GM19099 (cell line): ENCODE measurements at regions not wholly inside any gene's neighbourhood (a gene's known extent, or its start where the extent isn't known, plus 50 kb on each side); places are given as distances from the start of the nearest gene placed in this dataset.

Experiments used
- POLR2A ChIP-seq: IDR thresholded peaks from 3 replicates; pipeline ENCODE4 v1.6.1; 2011; ENCODE audit warnings: low read depth; ENCODE audit not compliant: insufficient read length; ENCODE audit errors: extremely low read depth

DNA sequence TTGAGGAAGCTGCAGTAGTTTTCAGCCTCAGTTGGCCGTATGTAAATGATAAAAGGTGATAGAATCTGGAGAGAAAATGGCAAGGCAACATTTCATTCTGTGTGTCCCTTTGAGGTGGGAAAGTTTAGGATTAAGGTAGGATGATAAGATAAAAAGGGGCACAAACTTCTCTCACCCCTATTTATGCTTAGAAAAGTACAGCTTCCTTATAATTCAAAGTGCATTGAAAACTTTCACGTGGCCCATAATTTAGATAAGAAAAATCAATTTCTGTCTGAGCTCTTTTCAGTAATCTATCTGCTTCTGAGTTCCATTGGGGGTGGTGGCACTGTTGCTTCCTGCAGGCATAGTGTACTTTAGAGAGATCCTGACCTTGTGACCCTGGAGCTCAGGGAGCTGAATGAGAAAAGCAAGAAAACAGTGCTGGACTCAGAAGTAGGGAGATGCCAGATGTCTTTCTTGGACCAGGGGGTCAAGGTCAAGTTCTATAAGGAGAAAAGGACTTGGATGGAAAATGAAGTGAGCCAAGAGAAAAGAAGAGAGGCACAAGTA lies 187.3 kb downstream of the NDFIP2 start:
- no peak for TF ChIP-seq POLR2A

DNA sequence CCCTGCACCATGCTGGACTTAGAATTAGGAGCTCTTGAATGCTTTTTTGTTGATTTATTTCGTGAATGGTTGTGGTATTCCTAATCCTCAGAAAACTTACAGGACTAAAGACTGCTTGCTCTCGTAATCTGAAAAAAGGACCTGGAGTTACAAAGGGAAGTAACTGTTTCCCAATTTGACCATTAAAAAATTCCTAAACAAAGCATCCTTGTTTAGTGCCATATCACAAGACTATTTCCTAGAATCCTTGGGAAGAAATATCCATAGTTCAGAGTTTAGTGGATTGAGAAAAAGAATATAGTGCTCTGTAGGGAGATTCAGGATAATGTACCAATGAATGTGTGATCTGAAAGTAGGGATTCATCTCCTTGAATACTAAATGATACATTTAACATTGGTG lies 186.8 kb downstream of the NDFIP2 start:
- TF ChIP-seq POLR2A = no peak

DNA sequence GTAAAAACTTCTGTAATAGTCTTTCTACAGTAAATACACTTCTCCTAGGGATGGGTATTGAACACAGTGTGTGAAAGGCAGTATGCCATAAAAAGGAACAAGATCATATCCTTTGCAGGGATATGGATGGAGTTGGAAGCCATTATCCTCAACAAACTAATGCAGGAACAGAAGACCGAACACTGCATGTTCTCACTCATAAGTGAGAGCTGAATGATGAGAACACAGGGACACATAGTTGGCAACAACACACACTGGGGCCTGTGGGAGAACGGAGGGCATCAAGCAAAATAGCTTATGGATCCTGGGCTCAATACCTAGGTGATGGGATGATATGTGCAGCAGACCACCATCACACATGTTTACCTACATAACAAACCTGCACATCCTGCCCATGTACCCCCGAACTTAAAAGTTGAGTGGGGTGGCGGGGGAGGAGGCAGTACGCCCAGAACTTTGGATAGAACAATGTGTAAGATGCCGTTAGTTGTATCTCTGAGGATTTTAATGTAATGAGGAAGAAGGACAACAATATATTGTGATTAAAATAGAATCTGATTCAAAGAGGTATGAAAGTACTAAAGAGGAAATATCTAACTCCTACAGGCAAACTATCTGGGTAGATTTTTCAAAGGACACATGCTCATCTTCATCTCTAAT lies 183.2 kb downstream of the NDFIP2 start:
- TF ChIP-seq POLR2A = no peak

DNA sequence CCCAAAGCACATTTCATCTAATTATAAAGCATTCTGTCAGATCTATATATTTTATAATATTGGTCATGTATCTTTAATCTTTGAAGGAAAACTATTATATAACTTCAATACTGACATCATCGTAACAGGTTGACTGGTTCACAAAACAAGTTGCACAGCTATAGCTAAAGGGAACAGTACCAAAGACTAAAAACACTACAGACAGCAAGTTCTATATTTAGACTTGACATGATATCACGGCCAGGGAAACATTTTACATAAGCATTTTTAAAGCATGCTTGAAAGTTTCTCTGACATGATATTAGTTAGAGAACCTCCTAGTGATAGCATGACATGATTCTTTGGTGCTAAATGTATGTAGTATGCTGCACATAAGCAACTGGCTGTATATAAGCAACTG lies 182.5 kb downstream of the NDFIP2 start:
- TF ChIP-seq POLR2A = no peak

DNA sequence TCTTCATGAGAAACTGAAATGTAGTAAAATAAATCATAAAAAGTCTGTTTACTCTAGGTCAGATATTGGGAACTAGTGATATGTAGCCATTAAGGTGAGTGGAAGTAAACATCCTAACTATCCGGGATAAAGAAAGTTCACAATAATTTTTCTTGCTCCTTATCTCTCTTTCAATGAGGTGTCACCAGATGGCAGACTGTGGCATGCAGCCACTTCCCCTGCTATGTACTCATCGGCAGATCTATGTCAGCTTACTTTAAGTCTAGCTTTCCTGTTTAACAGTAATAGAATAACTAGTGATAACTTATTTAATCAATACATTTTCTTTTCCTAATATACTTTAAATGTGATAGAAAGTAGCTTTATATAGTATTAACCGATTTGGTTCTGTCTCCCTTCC lies 181.9 kb downstream of the NDFIP2 start:
- no peak for TF ChIP-seq POLR2A

DNA sequence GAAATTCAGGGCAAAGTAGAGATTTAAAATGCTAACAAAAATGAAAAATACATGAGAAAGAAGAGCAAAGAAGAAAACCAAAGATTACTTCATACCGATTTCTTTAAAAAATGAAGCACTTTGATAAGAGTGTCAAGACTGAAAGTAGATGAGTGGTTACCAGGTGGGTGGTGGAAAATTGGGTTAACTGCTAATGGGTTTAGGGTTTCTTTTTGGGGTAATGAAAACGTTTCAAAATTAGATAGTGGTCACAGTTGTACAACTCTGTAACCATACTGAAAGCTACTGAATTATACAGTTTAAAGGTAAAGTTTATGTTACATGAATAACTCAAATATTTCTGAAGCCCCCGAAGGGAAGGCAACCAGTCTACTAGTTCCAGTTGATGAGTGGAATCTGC lies 179.4 kb downstream of the NDFIP2 start:
- TF ChIP-seq POLR2A = no peak

DNA sequence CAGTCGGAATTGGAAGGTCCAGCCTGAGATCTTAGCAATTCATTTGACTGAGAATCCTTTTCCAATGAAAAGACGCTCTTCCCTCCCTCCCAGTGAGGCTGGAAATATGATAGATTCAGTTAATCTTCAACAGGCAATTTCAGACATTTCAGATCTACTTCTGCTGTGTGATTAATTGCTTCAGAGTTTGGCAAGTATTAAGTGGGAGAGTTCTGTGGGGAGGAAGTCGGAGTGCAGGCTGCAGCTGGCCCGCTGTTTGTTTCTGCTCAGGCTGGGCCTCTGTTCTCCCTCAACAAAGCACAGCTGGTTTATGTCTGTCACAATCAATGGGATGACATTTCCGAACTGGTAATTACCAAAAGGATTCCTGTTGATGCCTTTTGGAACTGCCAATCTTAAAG lies 178.2 kb downstream of the NDFIP2 start:
- TF ChIP-seq POLR2A = no peak

DNA sequence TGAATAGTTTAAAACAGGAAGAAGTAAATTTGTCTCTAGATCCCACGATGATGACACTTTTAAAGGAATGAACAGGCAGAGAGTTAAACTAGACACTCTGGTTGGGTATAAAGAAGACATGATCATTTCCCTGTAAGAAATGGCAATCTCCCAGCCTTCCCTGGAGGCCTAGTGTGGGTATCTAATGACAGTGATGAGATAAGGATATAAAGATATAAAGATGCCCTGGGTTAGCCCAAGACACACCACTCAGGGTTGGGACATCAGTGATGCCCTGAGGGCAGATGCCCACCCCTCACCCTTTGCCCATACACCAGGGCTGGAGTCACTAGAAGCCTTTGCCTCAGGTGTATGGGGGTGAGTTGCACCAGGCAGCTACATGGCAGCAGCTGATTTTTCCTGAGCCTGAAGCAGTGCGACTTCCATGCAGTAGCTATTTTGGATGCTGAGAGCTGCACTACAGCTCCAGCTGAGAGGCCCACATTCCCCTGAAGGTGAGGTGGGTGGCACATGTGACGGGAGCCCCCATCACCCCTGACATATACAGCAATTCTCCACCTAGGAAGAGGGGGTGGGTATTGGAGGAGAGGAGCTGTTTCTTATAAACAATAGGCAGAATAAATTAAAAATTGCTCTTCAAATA lies 177.5 kb downstream of the NDFIP2 start:
- TF ChIP-seq POLR2A = no peak

DNA sequence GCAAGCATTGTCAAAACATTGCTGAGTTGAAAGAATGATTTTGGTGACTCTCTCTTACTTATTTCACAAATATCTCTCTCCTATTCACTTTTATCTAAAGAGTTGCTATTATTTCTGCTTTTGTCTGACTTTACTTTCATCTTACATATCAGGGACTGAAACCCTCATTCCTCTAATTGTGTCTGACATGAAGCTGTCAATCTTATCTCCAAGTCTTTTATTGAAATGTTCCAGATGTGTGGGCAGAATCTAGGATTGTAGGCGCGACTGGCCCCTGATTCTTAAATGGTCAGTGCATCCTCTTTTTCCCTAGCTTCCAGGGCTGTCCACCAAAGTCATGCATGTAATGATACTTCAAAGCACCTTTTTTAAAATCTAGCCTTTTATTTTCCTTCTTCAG lies 174.6 kb downstream of the NDFIP2 start:
- no peak for TF ChIP-seq POLR2A

DNA sequence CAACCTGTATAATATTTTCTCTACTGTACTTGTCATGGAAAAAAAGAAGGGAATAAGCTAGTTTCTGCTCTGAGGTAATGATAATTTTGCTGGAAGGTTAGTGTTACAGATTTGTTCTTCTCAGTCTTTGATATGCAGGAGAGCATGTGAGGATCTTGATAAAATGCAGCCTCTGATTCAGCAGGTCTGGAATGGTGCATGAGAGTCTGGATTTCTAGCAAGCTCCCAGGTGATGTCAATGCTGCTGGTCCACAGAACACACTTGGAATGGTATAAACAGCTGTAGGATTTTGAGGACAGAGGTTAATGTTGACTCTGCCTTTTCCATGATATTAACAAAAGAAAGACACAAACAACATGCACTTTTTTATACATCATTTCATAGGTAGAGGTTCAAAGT lies 173.6 kb downstream of the NDFIP2 start:
- no peak for TF ChIP-seq POLR2A

DNA sequence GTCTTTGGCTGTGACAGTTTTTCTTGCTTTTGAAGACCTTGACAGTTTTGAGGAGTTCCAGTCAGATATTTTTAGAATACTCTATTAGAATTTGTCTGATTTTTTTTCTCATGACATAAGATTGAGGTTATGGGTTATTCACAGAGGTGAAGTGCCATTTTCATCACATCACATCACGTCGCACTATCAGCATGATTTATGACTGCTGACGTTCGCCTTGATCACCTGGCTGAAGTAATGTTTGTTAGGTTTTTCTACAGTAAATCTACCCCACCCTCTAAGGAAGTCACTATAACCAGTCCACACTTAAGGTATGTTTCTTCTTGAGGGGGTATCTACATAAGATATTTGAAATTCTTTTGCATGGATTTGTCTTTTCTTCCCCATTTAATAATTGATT lies 169.7 kb downstream of the NDFIP2 start:
- no peak for TF ChIP-seq POLR2A

DNA sequence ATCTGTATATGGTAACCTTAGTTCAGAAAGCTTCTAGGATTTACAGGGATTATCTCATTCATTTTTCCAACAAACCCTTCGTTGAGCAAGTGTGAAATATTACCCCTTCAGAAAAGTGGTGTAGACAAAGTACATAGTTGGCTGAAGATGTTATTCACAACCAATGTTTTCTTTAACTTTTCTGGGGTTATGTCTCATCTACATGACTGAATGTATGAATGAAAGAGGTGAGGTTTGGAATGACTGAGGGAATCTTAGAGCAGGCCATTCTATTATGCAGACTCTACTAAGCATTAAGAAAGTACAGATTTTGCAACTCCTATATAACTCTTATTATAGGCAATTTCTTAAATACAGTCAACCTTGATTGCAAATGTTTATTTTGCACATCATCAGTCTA lies 167.2 kb downstream of the NDFIP2 start:
- TF ChIP-seq POLR2A = no peak

DNA sequence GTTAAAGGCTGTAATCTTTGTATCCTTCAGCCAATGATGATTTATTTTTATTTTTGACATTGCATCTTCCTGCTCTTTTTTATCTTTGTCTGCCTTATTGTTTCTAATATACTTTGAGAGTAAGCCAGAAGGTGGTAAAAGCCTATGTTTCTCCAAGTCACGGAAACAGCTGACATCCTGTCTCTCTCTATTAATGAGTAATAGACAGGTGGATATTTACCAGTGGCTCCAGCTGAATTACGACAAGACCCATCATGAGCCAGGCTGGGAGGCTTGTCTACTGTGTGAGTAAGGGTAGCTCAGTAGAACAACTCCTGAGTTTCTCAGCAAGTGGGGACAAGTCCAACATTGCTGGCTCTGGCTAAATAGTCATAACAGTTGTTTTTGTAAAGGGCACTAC lies 166.6 kb downstream of the NDFIP2 start:
- TF ChIP-seq POLR2A = no peak

DNA sequence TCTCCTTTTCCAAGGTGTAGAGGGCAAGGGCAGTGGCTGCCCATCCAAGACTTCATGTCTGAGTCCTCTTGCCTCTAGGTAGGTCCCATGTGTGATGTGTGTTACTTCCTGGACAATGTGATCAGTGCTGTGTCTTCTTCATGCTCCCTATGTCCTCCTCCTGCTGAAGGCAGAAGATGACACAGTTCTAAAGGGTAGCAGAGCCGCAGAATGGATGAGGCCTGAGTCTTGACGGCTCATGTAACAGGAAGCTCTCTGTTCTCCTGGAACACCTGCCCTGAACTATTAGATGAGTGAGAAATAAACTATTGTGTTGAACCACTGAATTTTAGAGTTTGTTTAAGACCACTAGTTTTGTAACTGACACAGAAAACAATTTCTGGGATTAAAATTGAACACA lies 165.9 kb downstream of the NDFIP2 start:
- TF ChIP-seq POLR2A = no peak

DNA sequence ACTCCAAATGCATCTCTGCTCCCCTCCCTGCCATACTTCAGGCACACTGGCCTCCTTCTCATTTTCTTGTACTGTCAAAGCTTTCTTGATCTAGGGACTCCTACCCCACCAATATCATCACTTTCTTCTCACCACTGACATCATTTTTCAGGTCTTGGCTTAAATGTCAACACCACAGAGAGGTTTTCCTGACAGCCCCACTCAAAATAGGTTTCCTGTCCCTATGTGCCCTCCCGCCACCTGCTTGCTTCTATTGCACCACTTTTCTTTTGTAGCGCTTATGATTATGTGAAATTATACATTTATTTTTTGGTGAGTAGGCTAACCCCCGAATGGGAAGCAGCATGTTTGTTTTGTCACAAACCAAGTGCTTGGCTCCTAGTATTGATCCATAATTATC lies 164.6 kb downstream of the NDFIP2 start:
- TF ChIP-seq POLR2A = no peak

DNA sequence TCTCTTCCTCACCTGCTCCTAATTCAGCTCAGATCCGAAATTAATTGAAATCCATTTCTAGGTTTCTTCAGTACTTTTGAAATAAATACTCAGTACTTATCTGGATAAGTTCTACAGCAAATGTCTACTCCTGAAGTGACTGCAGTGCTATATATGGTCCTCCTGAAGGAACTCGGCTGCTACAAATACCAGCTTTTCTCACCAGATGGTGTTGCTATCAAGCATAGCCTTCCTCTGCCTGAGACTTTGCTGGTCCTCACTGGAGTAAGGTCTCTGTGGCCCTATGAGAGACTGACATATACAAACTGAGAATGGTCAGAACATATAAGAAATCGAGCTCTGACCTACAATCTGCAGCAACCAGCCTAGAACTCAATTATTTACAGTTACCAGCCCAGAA lies 161.6 kb downstream of the NDFIP2 start:
- no peak for TF ChIP-seq POLR2A

DNA sequence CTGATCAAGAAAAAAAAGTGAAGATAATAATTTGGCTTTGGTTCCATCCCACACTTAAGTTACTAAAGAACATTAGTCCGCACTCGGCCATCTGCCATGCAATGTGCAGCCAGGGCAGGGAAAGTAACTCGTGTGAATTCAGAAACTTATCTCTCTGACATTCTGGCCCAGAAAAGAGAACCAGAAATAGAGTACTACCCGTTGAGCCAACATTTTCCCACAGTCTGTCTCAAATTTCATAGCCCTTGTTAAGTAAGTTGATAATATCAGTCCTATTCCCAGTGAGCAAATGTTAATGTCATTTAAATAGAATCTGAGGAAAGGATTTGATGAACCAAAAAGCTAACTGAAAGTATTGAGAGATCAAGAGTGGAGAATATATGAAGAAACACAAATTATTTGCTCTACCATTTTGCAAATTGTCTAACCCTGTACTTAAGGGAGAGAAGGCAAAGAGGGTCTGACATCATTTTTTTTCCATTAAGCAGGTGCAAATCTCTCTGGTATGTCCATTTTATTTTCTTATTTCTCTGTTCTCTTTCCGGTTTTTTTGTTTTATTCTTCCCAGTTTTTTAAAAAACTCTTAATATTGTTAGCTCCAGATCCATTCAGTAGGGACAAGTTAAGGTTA lies 156.3 kb downstream of the NDFIP2 start:
- no peak for TF ChIP-seq POLR2A

DNA sequence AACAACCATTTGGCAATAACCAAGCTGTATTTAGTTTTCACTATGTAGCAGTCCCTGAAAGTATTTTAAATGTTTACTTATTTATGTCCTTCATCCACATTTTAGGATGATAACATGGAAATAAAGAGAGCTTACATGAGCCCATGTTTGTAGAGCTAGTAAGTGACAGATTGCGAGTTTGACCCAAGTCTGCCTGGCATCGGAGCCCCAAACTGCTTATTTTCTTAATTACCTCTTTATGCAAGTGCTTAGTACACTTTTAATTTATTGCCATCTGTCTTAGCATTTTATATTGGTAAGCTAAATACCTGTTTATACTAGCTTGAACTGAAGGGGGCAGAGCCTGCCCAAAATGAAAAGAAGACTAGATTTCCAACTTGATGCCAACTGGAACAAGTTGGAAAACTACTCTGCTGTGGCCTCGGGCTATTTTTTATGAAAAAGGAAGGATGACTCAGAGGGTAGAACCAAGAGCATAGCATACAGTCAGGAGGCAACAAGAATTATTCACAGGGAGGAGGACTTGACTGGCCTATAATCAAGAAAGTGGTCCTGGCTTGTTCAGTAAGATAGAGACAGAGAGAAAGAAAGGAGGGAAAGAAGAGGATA lies 150.2 kb downstream of the NDFIP2 start:
- TF ChIP-seq POLR2A = no peak
